ENCODE measurements at regions not wholly inside any gene's neighbourhood (a gene's known extent, or its start where the extent isn't known, plus 50 kb on each side); places are given as distances from the start of the nearest gene placed in this dataset.

- H3K36me3 ChIP-seq = no peaks in the 10 kb centered on the region
These were observed 133.6 kb downstream of the SOCS6 start for GRCh38 chr18:70422391-70422965.

GRCh38 chr18:70421471-70422390, 132.9 kb downstream of the SOCS6 start:
- Histone ChIP-seq H3K4me1 (peaks cover 0 to 49% (median 20%) of the 10 kb centered on the region in 4 donors), H3K36me3 (no peaks in the 10 kb centered on the region), H3K27ac (peak overlapping the region in 3 of 4 donors; percentile 2 to 45 (median 41)), H3K4me3 (no peak overlapping the region), H3K27me3 (no peaks in the 10 kb centered on the region), H3K9me3 (no peaks in the 10 kb centered on the region)
- intact Hi-C loops (cut with DNase I) = no loop called here
- DNase-seq = peak; percentile 84
- TF ChIP-seq POLR2AphosphoS5 (IDR thresholded peaks at IDR 0.05) (peak; percentile 33 to 70 (median 50)), CTCF (IDR thresholded peaks at IDR 0.05) (no peak), EP300 (IDR thresholded peaks at IDR 0.05) (no peak), POLR2A (IDR thresholded peaks at IDR 0.05) (no peak)
- 70 to 71% methylated on average over 8 of the region's 8 CpGs for WGBS, 2 donors

More at GRCh38 chr18:70422391-70422965, 133.6 kb downstream of the SOCS6 start:
- no peak for DNase-seq
- TF ChIP-seq EP300 (IDR thresholded peaks at IDR 0.05) = no peak
- TF ChIP-seq POLR2A (IDR thresholded peaks at IDR 0.05) = no peak
- no peak for TF ChIP-seq CTCF (IDR thresholded peaks at IDR 0.05)
- TF ChIP-seq POLR2AphosphoS5 (IDR thresholded peaks at IDR 0.05) = no peak
- intact Hi-C loops (cut with DNase I) = no loop called here
- H3K4me3 ChIP-seq = no peak overlapping the region
- 50 to 69% methylated on average over 1 of the region's 1 CpG for WGBS, 2 donors
- no peaks in the 10 kb centered on the region for H3K27me3 ChIP-seq
- H3K27ac ChIP-seq = peak overlapping the region in 3 of 4 donors; percentile 7 to 45 (median 41)
- H3K9me3 ChIP-seq = no peaks in the 10 kb centered on the region
- peaks cover 0 to 49% (median 20%) of the 10 kb centered on the region in 4 donors for H3K4me1 ChIP-seq

- H3K4me3 ChIP-seq = no peak overlapping the region
- no peak for DNase-seq
- H3K27me3 ChIP-seq = no peaks in the 10 kb centered on the region
- H3K9me3 ChIP-seq = no peaks in the 10 kb centered on the region
- H3K4me1 ChIP-seq = peaks cover 0 to 49% (median 20%) of the 10 kb centered on the region in 4 donors
- peak overlapping the region in 1 of 4 donors; percentile 28 for H3K27ac ChIP-seq
- intact Hi-C loops (cut with DNase I) = no loop called here
- 72 to 79% methylated on average over 4 of the region's 4 CpGs for WGBS, 2 donors
- TF ChIP-seq CTCF (IDR thresholded peaks at IDR 0.05) (no peak), POLR2AphosphoS5 (IDR thresholded peaks at IDR 0.05) (peak in 1 of 4 donors; percentile 39), POLR2A (IDR thresholded peaks at IDR 0.05) (no peak), EP300 (IDR thresholded peaks at IDR 0.05) (no peak)
- no peaks in the 10 kb centered on the region for H3K36me3 ChIP-seq
These were observed 131.5 kb downstream of the SOCS6 start for GRCh38 chr18:70420146-70420898.

- no peaks in the 10 kb centered on the region for H3K36me3 ChIP-seq
- DNase-seq = no peak
- 76 to 82% methylated on average over 3 of the region's 3 CpGs for WGBS, 2 donors
- H3K4me3 ChIP-seq = no peak overlapping the region
- H3K27me3 ChIP-seq = no peaks in the 10 kb centered on the region
- peaks cover 0 to 49% (median 20%) of the 10 kb centered on the region in 4 donors for H3K4me1 ChIP-seq
- TF ChIP-seq CTCF (IDR thresholded peaks at IDR 0.05) (no peak), EP300 (IDR thresholded peaks at IDR 0.05) (no peak), POLR2A (IDR thresholded peaks at IDR 0.05) (no peak), POLR2AphosphoS5 (IDR thresholded peaks at IDR 0.05) (no peak)
- peak overlapping the region in 1 of 4 donors; percentile 4 for H3K27ac ChIP-seq
- intact Hi-C loops (cut with DNase I) = no loop called here
- no peaks in the 10 kb centered on the region for H3K9me3 ChIP-seq
These were observed 130.7 kb downstream of the SOCS6 start for GRCh38 chr18:70419526-70419925.
